ENCODE measurements at regions not wholly inside any gene's neighbourhood (a gene's known extent, or its start where the extent isn't known, plus 50 kb on each side); places are given as distances from the start of the nearest gene placed in this dataset.
"Not testable (repeated sequence)": the region's sequence is repeated elsewhere in the genome, so short reads cannot be mapped to it uniquely, and the experiment has no call there.

DNA sequence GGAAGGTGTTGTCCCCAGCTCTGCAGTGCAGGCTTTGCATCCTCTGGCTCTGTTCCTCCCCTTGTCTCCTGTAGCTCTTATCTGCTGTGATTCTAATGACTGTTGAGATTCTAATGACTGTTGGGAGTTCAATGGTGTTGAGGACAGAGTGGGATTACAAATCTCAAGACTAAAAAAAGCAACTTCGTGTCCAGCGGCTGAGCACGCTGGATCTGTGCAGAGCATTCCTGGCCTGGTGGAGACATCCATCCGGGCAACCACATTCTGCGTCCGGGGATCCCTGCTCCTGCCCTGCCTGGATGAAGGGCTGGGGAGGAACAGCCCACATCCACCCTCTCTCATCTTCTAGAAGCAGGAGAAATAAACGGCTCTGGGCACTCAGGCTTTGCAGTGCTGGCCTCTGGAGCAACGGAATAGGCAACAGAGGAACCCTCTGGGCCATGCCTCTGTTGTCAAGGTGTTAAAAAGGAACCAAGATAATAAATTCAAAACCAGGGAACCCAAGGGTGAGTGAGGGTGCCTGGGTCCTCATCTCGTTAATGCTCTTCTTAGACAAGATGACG lies 106.7 kb upstream of the ASB18 start:
- DNase-seq, result no peak
- intact Hi-C loops (cut with DNase I), result no loop called here
- TF ChIP-seq, protein P1, sequence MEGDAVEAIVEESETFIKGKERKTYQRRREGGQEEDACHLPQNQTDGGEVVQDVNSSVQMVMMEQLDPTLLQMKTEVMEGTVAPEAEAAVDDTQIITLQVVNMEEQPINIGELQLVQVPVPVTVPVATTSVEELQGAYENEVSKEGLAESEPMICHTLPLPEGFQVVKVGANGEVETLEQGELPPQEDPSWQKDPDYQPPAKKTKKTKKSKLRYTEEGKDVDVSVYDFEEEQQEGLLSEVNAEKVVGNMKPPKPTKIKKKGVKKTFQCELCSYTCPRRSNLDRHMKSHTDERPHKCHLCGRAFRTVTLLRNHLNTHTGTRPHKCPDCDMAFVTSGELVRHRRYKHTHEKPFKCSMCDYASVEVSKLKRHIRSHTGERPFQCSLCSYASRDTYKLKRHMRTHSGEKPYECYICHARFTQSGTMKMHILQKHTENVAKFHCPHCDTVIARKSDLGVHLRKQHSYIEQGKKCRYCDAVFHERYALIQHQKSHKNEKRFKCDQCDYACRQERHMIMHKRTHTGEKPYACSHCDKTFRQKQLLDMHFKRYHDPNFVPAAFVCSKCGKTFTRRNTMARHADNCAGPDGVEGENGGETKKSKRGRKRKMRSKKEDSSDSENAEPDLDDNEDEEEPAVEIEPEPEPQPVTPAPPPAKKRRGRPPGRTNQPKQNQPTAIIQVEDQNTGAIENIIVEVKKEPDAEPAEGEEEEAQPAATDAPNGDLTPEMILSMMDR (IDR thresholded peaks at IDR 0.05), result no peak
- Histone ChIP-seq H3K27me3 (peaks cover 0 to 18% (median 5%) of the 10 kb centered on the region in 9 donors), H3K9me3 (no peaks in the 10 kb centered on the region), H3K4me3 (no peak overlapping the region), H3K36me3 (no peaks in the 10 kb centered on the region), H3K27ac (no peak overlapping the region), H3K4me1 (peaks cover 0 to 8% (median 0%) of the 10 kb centered on the region in 12 donors)
- 73 to 79% (median 75%) methylated on average over 10 of the region's 10 CpGs for WGBS, 4 donors
- no peak for ATAC-seq

DNA sequence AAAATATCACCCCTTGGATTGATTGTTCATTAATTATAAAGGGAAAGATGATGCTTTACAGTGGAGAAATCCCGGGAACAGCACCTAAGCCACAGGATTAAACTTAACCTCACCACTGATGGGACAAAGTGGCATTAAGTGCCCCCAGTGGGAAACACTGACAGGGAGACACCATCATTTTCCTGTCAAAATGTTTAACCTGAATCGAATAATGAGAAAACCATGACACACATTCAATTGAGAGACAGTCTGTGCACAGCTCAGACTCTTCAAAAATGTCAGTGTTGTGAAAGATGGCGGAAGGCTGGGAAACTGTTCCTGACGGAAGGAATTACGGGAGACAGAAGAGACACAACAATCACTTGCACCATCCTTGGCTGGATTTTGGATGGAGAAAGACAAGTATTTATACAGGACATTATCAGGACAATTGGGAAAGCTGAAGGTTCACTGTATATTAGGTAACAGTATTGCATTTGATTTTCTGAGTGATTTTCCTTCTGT lies 111.8 kb upstream of the ASB18 start:
- WGBS, 4 donors, result 90 to 94% (median 93%) methylated on average over 5 of the region's 5 CpGs
- TF ChIP-seq, protein P1 (IDR thresholded peaks at IDR 0.05), result no peak
- TF ChIP-seq POLR2A (IDR thresholded peaks at IDR 0.05), result no peak
- no peak for DNase-seq
- Histone ChIP-seq H3K9me3 (peaks cover 0 to 3% (median 0%) of the 10 kb centered on the region in 12 donors), H3K36me3 (no peaks in the 10 kb centered on the region), H3K4me1 (no peaks in the 10 kb centered on the region), H3K27ac (no peak overlapping the region), H3K27me3 (peaks cover 0 to 10% (median 0%) of the 10 kb centered on the region in 9 donors), H3K4me3 (no peak overlapping the region)
- no peak for ATAC-seq
- intact Hi-C loops (cut with DNase I), result no loop called here

DNA sequence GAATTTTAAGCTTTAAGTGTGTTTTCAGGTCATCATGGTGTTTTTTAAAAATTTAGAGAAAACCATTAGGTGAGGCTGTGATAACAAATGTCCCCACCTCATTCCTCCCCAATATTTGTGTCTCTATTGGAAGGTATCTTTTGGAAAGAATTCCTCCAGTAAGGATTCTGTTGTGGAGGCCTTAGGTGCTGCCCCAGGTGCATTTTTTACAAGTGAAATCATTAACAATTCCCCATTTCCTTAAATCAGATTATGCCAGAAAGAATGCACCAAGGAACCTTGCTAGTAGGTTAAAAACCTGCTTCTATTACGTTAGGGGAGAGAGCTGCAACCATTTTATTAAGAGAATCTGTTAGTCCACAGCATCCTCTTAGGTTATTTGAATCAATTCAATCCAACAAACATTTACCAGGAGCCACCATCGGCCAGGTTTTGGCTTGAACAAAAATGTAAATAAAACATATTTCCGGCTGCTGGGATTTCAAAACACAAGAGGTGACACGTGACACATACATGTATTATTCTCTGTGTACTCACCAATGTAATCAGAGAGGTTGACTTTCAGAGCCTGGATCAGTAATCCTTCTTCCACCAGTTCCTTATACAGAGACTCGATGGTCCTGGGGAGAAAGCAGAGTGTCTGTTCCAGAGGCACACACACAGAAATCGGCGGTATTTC lies 112.5 kb upstream of the ASB18 start:
- DNase-seq (no peak), ATAC-seq (no peak)
- no peak for TF ChIP-seq POLR2A (IDR thresholded peaks at IDR 0.05)
- TF ChIP-seq, protein P1 (IDR thresholded peaks at IDR 0.05), result no peak
- WGBS, 4 donors, result 86 to 92% (median 90%) methylated on average over 7 of the region's 7 CpGs
- intact Hi-C loops (cut with DNase I), result no loop called here
- Histone ChIP-seq H3K27ac (no peak overlapping the region), H3K9me3 (peaks cover 0 to 3% (median 0%) of the 10 kb centered on the region in 12 donors), H3K36me3 (no peaks in the 10 kb centered on the region), H3K27me3 (peaks cover 0 to 10% (median 0%) of the 10 kb centered on the region in 9 donors), H3K4me1 (no peaks in the 10 kb centered on the region), H3K4me3 (no peak overlapping the region)

DNA sequence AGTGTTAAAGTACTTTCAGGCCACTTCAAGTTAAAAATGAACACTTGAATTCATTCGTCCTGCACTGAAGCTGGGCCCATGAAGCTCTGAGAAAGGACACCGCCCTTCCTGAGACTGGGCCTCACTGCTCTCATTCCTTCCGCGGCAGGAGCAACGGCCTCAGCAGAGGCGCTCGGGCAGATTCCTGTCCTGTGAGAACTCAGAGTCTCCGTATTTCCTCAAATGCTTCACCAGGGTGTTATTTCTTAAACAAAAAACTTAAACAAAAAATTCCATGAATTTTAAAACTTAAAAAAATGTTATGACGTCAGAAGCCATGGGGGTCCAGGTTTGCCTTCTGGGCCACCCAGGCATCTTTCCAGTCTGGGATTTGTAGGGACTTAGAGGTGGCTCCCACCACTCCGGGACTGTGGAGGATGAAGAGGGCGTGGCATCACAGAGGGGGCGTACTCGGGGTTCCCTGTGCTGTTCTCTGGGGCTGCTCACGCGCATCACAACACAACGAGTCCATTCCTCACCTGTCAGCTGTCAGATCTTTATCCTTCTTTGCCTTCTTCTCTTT lies 115.9 kb upstream of the ASB18 start:
- intact Hi-C loops (cut with DNase I), result no loop called here
- Histone ChIP-seq H3K4me1 (no peaks in the 10 kb centered on the region), H3K27me3 (peaks cover 0 to 4% (median 0%) of the 10 kb centered on the region in 9 donors), H3K27ac (no peak overlapping the region), H3K36me3 (no peaks in the 10 kb centered on the region), H3K4me3 (no peak overlapping the region), H3K9me3 (peaks cover 0 to 11% (median 0%) of the 10 kb centered on the region in 12 donors)
- ATAC-seq, result no peak
- no peak for DNase-seq
- TF ChIP-seq, protein P1 (IDR thresholded peaks at IDR 0.05), result no peak
- TF ChIP-seq POLR2A (IDR thresholded peaks at IDR 0.05), result no peak
- WGBS, 4 donors, result 81 to 86% (median 81%) methylated on average over 16 of the region's 16 CpGs

DNA sequence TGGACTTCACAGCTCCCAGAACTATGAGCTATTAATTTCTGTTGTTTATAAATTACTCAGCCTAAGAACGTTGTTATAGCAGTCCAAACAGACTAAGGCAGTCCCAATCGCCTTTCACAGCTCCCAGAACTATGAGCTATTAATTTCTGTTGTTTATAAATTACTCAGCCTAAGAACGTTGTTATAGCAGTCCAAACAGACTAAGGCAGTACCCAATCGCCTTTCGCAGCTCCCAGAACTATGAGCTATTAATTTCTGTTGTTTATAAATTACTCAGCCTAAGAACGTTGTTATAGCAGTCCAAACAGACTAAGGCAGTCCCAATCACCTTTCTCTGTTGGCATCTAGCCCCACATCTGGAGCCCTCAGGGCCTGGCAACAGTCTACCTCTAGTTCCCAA lies 117.0 kb upstream of the ASB18 start:
- intact Hi-C loops (cut with DNase I); H3K4me3 ChIP-seq; H3K27ac ChIP-seq; H3K27me3 ChIP-seq; H3K36me3 ChIP-seq; ATAC-seq; DNase-seq; H3K4me1 ChIP-seq: not testable (repeated sequence)
- whole genome bisulfite sequencing, 4 donors, result 81 to 87% (median 84%) methylated on average over 6 of the region's 6 CpGs
- peaks cover 0 to 11% (median 0%) of the 10 kb centered on the region in 12 donors for H3K9me3 ChIP-seq

DNA sequence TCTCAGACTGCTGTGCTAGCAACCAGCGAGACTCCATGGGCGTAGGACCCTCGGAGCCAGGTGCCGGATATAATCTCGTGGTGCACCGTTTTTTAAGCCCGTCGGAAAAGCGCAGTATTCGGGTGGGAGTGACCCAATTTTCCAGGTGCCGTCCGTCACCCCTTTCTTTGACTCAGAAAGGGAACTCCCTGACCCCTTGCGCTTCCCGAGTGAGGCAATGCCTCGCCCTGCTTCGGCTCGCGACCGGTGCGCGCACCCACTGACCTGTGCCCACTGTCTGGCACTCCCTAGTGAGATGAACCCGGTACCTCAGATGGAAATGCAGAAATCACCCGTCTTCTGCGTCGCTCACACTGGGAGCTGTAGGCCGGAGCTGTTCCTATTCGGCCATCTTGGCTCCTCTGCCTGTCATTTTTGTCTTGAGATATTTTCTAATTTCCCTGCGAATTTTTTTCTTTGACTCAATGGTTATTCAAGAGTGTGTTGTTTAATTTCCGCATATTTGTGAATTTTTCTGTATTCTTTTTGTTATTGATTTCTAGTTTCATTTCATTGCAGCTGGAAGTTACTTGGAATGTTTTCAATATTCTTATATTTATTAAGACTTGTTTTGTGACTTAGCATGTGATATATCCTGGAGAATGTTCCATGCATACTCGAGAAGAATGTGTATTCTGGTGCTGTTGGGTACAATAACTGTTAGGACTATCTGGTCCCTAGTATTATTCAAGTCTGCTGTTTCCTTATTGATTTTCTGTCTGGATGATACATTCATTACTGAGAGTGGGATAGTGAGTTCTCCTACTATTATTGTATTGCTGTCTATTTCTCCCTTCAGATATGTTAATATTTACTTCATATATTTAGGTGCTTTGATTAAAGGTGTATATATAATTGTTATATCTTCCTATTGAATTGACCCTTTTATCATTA lies 125.3 kb upstream of the ASB18 start:
- intact Hi-C loops (cut with DNase I); H3K27ac ChIP-seq; ATAC-seq; H3K9me3 ChIP-seq; H3K4me1 ChIP-seq; H3K36me3 ChIP-seq; H3K27me3 ChIP-seq; H3K4me3 ChIP-seq; DNase-seq: not testable (repeated sequence)
- WGBS, 4 donors, result 84 to 91% (median 89%) methylated on average over 29 to 30 of the region's 30 CpGs
